Tibial nerve (tissue), 3 donors: ENCODE measurements at regions not wholly inside any gene's neighbourhood (a gene's known extent, or its start where the extent isn't known, plus 50 kb on each side); places are given as distances from the start of the nearest gene placed in this dataset.

Experiments used
- POLR2A ChIP-seq, 2 donors: fragments of 450-650 bp; IDR thresholded peaks; one replicate each; pipeline ENCODE4 v1.6.1; 2017; ENCODE audit warnings: antibody characterized with exemption in 2 of 2, mild to moderate bottlenecking in 2 of 2, moderate library complexity in 2 of 2
- TF ChIP-seq, protein P1 (sequence below), 5 experiments: fragments of 200-600 bp in 3 of 5; fragments of 450-650 bp in 2 of 5; sonication (generic) in 3 of 5; IDR thresholded peaks; one replicate each; pipeline ENCODE4 v1.5.1; 2016 to 2019; ENCODE audit warnings: antibody characterized with exemption in 5 of 5, mild to moderate bottlenecking in 3 of 5, moderate library complexity in 2 of 5

DNA sequence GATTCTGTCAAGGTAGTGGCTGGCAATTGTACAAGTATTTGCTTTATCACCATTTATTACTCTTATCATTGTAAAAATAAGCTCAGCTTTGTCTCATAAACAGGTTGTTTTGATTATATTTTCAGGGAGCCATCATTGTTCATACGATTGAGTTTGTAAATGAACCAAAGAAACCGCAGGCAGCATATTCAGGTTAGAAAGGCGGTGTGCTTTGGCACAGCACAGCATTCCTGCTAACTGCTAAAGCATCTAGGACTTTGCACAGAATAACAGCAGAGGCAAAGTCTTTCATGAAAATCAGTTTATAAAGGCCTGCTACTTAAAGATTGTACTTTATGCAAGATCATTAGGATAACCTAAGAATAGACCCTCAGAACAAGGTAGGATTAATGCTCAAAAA is 281.5 kb upstream of the SLC24A2 start:
- TF ChIP-seq, protein P1, sequence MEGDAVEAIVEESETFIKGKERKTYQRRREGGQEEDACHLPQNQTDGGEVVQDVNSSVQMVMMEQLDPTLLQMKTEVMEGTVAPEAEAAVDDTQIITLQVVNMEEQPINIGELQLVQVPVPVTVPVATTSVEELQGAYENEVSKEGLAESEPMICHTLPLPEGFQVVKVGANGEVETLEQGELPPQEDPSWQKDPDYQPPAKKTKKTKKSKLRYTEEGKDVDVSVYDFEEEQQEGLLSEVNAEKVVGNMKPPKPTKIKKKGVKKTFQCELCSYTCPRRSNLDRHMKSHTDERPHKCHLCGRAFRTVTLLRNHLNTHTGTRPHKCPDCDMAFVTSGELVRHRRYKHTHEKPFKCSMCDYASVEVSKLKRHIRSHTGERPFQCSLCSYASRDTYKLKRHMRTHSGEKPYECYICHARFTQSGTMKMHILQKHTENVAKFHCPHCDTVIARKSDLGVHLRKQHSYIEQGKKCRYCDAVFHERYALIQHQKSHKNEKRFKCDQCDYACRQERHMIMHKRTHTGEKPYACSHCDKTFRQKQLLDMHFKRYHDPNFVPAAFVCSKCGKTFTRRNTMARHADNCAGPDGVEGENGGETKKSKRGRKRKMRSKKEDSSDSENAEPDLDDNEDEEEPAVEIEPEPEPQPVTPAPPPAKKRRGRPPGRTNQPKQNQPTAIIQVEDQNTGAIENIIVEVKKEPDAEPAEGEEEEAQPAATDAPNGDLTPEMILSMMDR (IDR thresholded peaks at IDR 0.05) = no peak
- TF ChIP-seq POLR2A (IDR thresholded peaks at IDR 0.05) = no peak
